GM12878 (cell line): ENCODE measurements at regions not wholly inside any gene's neighbourhood (a gene's known extent, or its start where the extent isn't known, plus 50 kb on each side); places are given as distances from the start of the nearest gene placed in this dataset.

Experiments used
- CTCF ChIP-seq, 3 experiments: IDR thresholded peaks in 2 of 3; conservative IDR thresholded peaks in 1 of 3; 2 replicates each; pipeline ENCODE4 v1.5.1; 2011; ENCODE audit warnings: low read depth in 3 of 3, low read length in 3 of 3, mild to moderate bottlenecking in 3 of 3, control low read depth in 2 of 3, moderate library complexity in 2 of 3, inconsistent platforms in 1 of 3, mixed read lengths in 1 of 3; ENCODE audit not compliant: control insufficient read depth in 2 of 3, insufficient read depth in 1 of 3; ENCODE audit errors: extremely low read depth in 1 of 3
- CUX1 ChIP-seq: IDR thresholded peaks from 2 replicates; pipeline ENCODE4 v1.6.1; 2012; ENCODE audit warnings: improper control_type of control experiment, low read depth, low read length; ENCODE audit not compliant: insufficient replicate concordance
- FOS ChIP-seq: IDR thresholded peaks from 3 replicates; pipeline ENCODE4 v1.6.1; 2011; ENCODE audit warnings: borderline replicate concordance; ENCODE audit not compliant: insufficient read length; ENCODE audit errors: extremely low read depth
- MEF2B ChIP-seq: fragments of 450-650 bp; IDR thresholded peaks from 2 replicates; pipeline ENCODE4 v1.6.1; 2018; ENCODE audit warnings: mild to moderate bottlenecking, moderate library complexity; ENCODE audit not compliant: partially characterized antibody, poor library complexity, severe bottlenecking

- TF ChIP-seq CTCF (IDR thresholded peaks at IDR 0.05 in 2 of 3, conservative IDR thresholded peaks at IDR 0.05 in 1 of 3; ENCODE audit: control insufficient read depth in 2 of 3, extremely low read depth in 1 of 3, insufficient read depth in 1 of 3, low read depth in 3 of 3, low read length in 3 of 3) (no peak), MEF2B (no peak), CUX1 (no peak), FOS (no peak)
Measured at GRCh38 chr12:24195063-24195462, 245.6 kb upstream of the SOX5 start.
